WTC11 (cell line): ENCODE measurements at regions not wholly inside any gene's neighbourhood (a gene's known extent, or its start where the extent isn't known, plus 50 kb on each side); places are given as distances from the start of the nearest gene placed in this dataset.
A peak's percentile ranks its signal among the peaks of the same experiment; 100 is the strongest.

Source experiments
- ATAC-seq: fragments of 200-7000 bp; cut with Tn5 transposase; 2 replicates; pipeline ENCODE4 v1.10.0; 2021; ENCODE audit warnings: mild to moderate bottlenecking, moderate library complexity
- CTCF ChIA-PET: fragments of 300-600 bp; sonication (Branson Sonifier 250); formaldehyde crosslinking; loops from one replicate; lab custom pipeline; 2021; ENCODE audit warnings: antibody characterized with exemption; lab: Charles Lee
- POLR2A ChIA-PET: fragments of 350-600 bp; sonication (Branson Sonifier 250); formaldehyde crosslinking; loops from one replicate; lab custom pipeline; 2021; ENCODE audit warnings: antibody characterized with exemption; lab: Charles Lee
- DNase-seq: peaks from one replicate; pipeline ENCODE4 v3.0.0; 2021; ENCODE audit warnings: low spot score
- H3K27ac Mint-ChIP-seq: 2 replicates; pipeline ENCODE4 v1.8.0; 2021; ENCODE audit warnings: mixed read lengths
- H3K27me3 Mint-ChIP-seq: 2 replicates; pipeline ENCODE4 v1.8.0; 2021; ENCODE audit warnings: low read depth, mild to moderate bottlenecking, moderate library complexity, mixed read lengths
- H3K36me3 Mint-ChIP-seq: 2 replicates; pipeline ENCODE4 v1.8.0; 2021; ENCODE audit warnings: mixed read lengths
- H3K4me1 Mint-ChIP-seq: 2 replicates; pipeline ENCODE4 v1.8.0; 2022; ENCODE audit warnings: mixed read lengths
- H3K4me3 Mint-ChIP-seq: 2 replicates; pipeline ENCODE4 v1.8.0; 2021; ENCODE audit warnings: mild to moderate bottlenecking, moderate library complexity, mixed read lengths
- H3K9me3 Mint-ChIP-seq: 2 replicates; pipeline ENCODE4 v1.8.0; 2021; ENCODE audit warnings: mixed read lengths
- ATF1 ChIP-seq: sonication (generic); formaldehyde crosslinking; IDR thresholded peaks from 2 replicates; pipeline ENCODE4 v1.8.1; 2023; ENCODE audit warnings: mild to moderate bottlenecking, moderate library complexity, missing genetic modification reagents
- EMX1 ChIP-seq: fragments of 250-450 bp; sonication (Bioruptor Pico); IDR thresholded peaks from 2 replicates; pipeline ENCODE4 v1.8.0; 2021; ENCODE audit warnings: mild to moderate bottlenecking
- FOXJ3 ChIP-seq: sonication (generic); formaldehyde crosslinking; IDR thresholded peaks from 2 replicates; pipeline ENCODE4 v1.9.0; 2021; ENCODE audit warnings: missing genetic modification reagents, mild to moderate bottlenecking, borderline replicate concordance
- FOXK1 ChIP-seq: sonication (generic); formaldehyde crosslinking; IDR thresholded peaks from 2 replicates; pipeline ENCODE4 v1.8.0; 2022; ENCODE audit warnings: mild to moderate bottlenecking, moderate library complexity, missing genetic modification reagents
- FOXP1 ChIP-seq: sonication (generic); formaldehyde crosslinking; IDR thresholded peaks from 2 replicates; pipeline ENCODE4 v1.8.0; 2022; ENCODE audit warnings: missing genetic modification reagents, mild to moderate bottlenecking, moderate library complexity, borderline replicate concordance
- GRHL2 ChIP-seq: fragments of 250-450 bp; sonication (Bioruptor Pico); IDR thresholded peaks from 2 replicates; pipeline ENCODE4 v1.8.0; 2022; ENCODE audit warnings: mild to moderate bottlenecking, moderate library complexity; ENCODE audit not compliant: insufficient replicate concordance, severe bottlenecking
- JAZF1 ChIP-seq: fragments of 250-450 bp; sonication (Bioruptor Pico); IDR thresholded peaks from 2 replicates; pipeline ENCODE4 v1.9.0; 2021; ENCODE audit warnings: moderate library complexity, mild to moderate bottlenecking, inconsistent platforms
- NR1H2 ChIP-seq: sonication (generic); formaldehyde crosslinking; IDR thresholded peaks from 2 replicates; pipeline ENCODE4 v1.9.0; 2021; ENCODE audit warnings: mild to moderate bottlenecking, moderate library complexity, missing genetic modification reagents
- OVOL2 ChIP-seq: fragments of 250-450 bp; sonication (Bioruptor Pico); IDR thresholded peaks from 2 replicates; pipeline ENCODE4 v1.9.0; 2021; ENCODE audit warnings: mild to moderate bottlenecking, borderline replicate concordance
- RORB ChIP-seq: fragments of 250-450 bp; sonication (Bioruptor Pico); IDR thresholded peaks from 2 replicates; pipeline ENCODE4 v1.9.0; 2021; ENCODE audit warnings: mild to moderate bottlenecking
- TP53 ChIP-seq: sonication (generic); formaldehyde crosslinking; IDR thresholded peaks from 2 replicates; pipeline ENCODE4 v1.8.1; 2023; ENCODE audit warnings: mild to moderate bottlenecking, missing genetic modification reagents
- ZBTB21 ChIP-seq: sonication (generic); formaldehyde crosslinking; IDR thresholded peaks from 2 replicates; pipeline ENCODE4 v1.8.1; 2023; ENCODE audit warnings: mild to moderate bottlenecking, missing genetic modification reagents, borderline replicate concordance
- ZNF219 ChIP-seq: sonication (generic); formaldehyde crosslinking; IDR thresholded peaks from 2 replicates; pipeline ENCODE4 v1.8.0; 2023; ENCODE audit warnings: missing genetic modification reagents, mild to moderate bottlenecking, borderline replicate concordance
- ZNF232 ChIP-seq: sonication (generic); formaldehyde crosslinking; IDR thresholded peaks from 2 replicates; pipeline ENCODE4 v1.8.0; 2022; ENCODE audit warnings: mild to moderate bottlenecking, missing genetic modification reagents
- ZNF317 ChIP-seq: sonication (generic); formaldehyde crosslinking; IDR thresholded peaks from 2 replicates; pipeline ENCODE4 v1.8.1; 2023; ENCODE audit warnings: low read depth, mild to moderate bottlenecking, moderate library complexity, missing genetic modification reagents, borderline replicate concordance
- TF ChIP-seq, protein P1 (sequence below): sonication (generic); formaldehyde crosslinking; IDR thresholded peaks from 2 replicates; pipeline ENCODE4 v1.8.1; 2023; ENCODE audit warnings: mild to moderate bottlenecking, missing genetic modification reagents, moderate library complexity
- TF ChIP-seq, protein P2 (sequence below): fragments of 250-450 bp; sonication (Bioruptor Pico); IDR thresholded peaks from 2 replicates; pipeline ENCODE4 v1.9.0; 2021; ENCODE audit warnings: mild to moderate bottlenecking
- TF ChIP-seq, protein P3 (sequence below): sonication (generic); formaldehyde crosslinking; conservative IDR thresholded peaks from 2 replicates; pipeline ENCODE4 v1.8.1; 2023; ENCODE audit warnings: mild to moderate bottlenecking, low read depth, missing genetic modification reagents, moderate library complexity

DNA sequence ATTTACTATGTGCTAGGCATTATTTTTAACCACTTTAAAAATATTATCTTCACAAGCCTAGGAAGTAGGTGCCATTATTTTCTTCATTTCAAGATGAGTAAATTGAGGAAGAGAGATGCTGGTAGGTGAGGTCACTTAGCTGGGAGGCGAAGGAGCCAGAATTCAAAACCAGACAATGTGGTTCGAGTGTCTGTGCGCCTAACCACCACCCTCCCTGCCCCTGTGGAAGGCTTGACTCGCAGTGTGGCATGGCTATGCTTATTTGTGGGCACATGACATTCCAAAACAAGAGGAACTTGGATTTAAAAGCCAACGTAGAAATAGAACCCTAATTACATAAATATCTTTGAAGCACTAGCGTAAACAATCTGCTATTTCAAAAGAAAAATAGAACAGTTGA, 226.6 kb upstream of the PITX2 start (continued):
- TF ChIP-seq FOXJ3 (CRISPR knock-in tag): no peak
- TF ChIP-seq, all 79 proteins: peak for 0

DNA sequence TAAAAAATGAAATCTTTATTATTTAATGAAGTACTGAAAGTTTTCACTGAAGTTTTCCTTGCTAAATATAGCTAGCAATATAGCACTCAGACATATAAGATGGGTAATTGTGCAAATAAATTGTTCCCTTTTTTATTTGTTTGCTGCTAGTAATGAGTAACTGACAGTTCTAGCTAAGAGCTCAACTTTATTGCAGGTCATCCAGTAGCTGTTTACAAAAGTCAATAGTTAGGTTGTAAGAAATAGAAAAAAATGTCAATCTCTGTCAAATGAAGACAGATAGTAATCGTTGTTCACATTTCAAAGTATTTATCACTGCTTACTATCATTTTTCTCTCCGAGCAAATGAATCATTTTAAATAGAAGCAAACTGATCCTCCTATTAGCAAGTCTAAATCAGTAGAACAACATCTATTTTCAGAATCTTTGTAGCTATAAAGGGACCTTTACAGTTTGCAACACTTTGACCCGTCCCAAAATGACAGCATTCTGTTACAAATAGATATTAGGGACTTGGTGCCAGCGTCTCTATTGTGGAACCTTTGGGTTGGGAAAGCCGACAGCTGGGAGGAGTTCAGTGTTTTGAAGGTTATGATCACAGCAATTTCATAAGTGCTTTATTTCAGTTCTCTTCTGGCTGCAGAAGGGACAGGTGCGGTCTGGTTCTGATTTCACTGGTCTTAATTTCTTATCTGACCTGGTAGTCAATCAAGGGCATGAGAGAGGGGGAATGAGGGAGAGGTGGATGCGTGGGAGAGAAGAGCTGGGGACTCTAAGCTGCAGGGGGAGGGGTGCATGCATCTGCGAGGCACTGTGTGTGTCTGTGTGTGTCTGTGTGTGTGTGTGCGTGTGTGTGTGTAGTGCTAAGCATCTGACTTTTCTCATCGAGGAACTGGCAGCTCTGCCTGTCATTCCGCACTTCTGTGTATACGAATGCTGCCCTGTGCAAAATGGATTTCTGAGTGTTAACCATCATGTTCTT, 227.9 kb upstream of the PITX2 start:
- Mint-ChIP-seq H3K9me3 (no peaks in the 10 kb centered on the region), H3K36me3 (no peaks in the 10 kb centered on the region), H3K4me1 (no peaks in the 10 kb centered on the region), H3K27ac (no peak overlapping the region), H3K27me3 (peaks cover 6% of the 10 kb centered on the region; the same call in 1 of the 2 replicates), H3K4me3 (no peak overlapping the region)
- DNase-seq (peak; percentile 11), ATAC-seq (no peak; the same call in 1 of the 2 replicates)
- ChIA-PET CTCF (no interaction called here), POLR2A (no interaction called here)
- TF ChIP-seq ZBTB21 (no peak), RORB (CRISPR knock-in tag) (no peak), ZNF219 (CRISPR knock-in tag) (no peak), ZNF317 (CRISPR knock-in tag) (no peak)

DNA sequence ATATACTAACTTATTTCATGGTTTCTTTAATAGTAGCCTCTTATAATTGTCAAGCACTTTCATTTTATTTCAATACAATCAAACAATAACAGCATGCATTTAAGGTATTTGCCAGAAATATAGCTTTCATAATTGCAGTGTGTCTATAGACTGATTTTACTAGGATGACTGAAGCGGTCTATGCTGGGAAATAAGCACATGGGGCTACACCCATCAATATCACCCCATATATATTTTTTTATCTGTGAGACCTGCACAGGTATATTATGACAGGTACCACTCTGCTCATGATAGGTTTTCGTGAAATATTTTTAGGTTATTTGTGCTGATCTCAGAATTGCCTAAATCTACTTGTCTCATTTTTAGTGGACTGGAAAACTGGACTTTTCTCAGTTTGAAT, 229.1 kb upstream of the PITX2 start:
- POLR2A ChIA-PET: no interaction called here
- TF ChIP-seq ATF1 (CRISPR knock-in tag) (no peak), EMX1 (CRISPR knock-in tag) (no peak), TP53 (no peak), JAZF1 (CRISPR knock-in tag) (no peak), RORB (CRISPR knock-in tag) (no peak), NR1H2 (CRISPR knock-in tag) (no peak), FOXP1 (CRISPR knock-in tag) (no peak), ZNF232 (CRISPR knock-in tag) (no peak)
- TF ChIP-seq, protein P1, sequence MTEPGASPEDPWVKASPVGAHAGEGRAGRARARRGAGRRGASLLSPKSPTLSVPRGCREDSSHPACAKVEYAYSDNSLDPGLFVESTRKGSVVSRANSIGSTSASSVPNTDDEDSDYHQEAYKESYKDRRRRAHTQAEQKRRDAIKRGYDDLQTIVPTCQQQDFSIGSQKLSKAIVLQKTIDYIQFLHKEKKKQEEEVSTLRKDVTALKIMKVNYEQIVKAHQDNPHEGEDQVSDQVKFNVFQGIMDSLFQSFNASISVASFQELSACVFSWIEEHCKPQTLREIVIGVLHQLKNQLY (CRISPR knock-in tag): no peak
- TF ChIP-seq, protein P2, sequence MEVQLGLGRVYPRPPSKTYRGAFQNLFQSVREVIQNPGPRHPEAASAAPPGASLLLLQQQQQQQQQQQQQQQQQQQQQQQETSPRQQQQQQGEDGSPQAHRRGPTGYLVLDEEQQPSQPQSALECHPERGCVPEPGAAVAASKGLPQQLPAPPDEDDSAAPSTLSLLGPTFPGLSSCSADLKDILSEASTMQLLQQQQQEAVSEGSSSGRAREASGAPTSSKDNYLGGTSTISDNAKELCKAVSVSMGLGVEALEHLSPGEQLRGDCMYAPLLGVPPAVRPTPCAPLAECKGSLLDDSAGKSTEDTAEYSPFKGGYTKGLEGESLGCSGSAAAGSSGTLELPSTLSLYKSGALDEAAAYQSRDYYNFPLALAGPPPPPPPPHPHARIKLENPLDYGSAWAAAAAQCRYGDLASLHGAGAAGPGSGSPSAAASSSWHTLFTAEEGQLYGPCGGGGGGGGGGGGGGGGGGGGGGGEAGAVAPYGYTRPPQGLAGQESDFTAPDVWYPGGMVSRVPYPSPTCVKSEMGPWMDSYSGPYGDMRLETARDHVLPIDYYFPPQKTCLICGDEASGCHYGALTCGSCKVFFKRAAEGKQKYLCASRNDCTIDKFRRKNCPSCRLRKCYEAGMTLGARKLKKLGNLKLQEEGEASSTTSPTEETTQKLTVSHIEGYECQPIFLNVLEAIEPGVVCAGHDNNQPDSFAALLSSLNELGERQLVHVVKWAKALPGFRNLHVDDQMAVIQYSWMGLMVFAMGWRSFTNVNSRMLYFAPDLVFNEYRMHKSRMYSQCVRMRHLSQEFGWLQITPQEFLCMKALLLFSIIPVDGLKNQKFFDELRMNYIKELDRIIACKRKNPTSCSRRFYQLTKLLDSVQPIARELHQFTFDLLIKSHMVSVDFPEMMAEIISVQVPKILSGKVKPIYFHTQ (CRISPR knock-in tag): no peak
- H3K27me3 Mint-ChIP-seq: peaks cover 6% of the 10 kb centered on the region; the same call in 1 of the 2 replicates
- no peak overlapping the region for H3K27ac Mint-ChIP-seq
- H3K4me1 Mint-ChIP-seq: 0 out of 2 replicates have a peak, but pooled peaks cover 3% of the 10 kb centered on the region
- no peak for ATAC-seq
- CTCF ChIA-PET: no interaction called here
- H3K9me3 Mint-ChIP-seq: no peaks in the 10 kb centered on the region
- no peak for DNase-seq
- no peak overlapping the region for H3K4me3 Mint-ChIP-seq
- H3K36me3 Mint-ChIP-seq: no peaks in the 10 kb centered on the region

DNA sequence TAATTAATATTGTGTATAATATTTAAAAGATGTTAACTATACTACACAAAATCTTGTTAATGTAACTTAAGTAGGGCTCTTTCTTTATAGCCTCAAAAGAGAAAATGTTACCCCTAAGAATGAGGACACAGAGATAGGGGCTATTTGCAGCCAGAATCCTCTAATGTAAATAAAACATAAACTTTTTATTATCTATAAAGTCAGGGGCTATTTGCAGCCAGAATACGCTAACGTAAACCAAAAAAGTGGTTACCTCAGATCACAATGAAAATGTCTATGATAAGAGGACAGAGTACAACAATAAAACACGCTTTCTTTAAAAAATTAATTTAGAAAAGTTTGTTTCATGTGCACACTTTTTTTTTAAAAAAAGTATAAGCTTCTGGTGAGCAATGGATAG, 229.9 kb upstream of the PITX2 start:
- H3K4me3 Mint-ChIP-seq: no peak overlapping the region
- ChIA-PET POLR2A (no interaction called here), CTCF (interaction anchor here (0.5 kb wide), 1 partner anchor 11 kb away, joined by 3 read pairs; no protein-coding TSS in a partner anchor)

More for the DNA sequence above, 229.9 kb upstream of the PITX2 start:
- Mint-ChIP-seq H3K36me3 (no peaks in the 10 kb centered on the region), H3K4me1 (0 out of 2 replicates have a peak, but pooled peaks cover 3% of the 10 kb centered on the region), H3K27me3 (peaks cover 6% of the 10 kb centered on the region; the same call in 1 of the 2 replicates), H3K9me3 (no peaks in the 10 kb centered on the region), H3K27ac (no peak overlapping the region)
- TF ChIP-seq FOXJ3 (CRISPR knock-in tag): no peak
- no peak for TF ChIP-seq GRHL2 (CRISPR knock-in tag)
- TF ChIP-seq OVOL2 (CRISPR knock-in tag): no peak
- TF ChIP-seq ATF1 (CRISPR knock-in tag): no peak
- no peak for TF ChIP-seq FOXK1 (CRISPR knock-in tag)
- TF ChIP-seq, protein P3, sequence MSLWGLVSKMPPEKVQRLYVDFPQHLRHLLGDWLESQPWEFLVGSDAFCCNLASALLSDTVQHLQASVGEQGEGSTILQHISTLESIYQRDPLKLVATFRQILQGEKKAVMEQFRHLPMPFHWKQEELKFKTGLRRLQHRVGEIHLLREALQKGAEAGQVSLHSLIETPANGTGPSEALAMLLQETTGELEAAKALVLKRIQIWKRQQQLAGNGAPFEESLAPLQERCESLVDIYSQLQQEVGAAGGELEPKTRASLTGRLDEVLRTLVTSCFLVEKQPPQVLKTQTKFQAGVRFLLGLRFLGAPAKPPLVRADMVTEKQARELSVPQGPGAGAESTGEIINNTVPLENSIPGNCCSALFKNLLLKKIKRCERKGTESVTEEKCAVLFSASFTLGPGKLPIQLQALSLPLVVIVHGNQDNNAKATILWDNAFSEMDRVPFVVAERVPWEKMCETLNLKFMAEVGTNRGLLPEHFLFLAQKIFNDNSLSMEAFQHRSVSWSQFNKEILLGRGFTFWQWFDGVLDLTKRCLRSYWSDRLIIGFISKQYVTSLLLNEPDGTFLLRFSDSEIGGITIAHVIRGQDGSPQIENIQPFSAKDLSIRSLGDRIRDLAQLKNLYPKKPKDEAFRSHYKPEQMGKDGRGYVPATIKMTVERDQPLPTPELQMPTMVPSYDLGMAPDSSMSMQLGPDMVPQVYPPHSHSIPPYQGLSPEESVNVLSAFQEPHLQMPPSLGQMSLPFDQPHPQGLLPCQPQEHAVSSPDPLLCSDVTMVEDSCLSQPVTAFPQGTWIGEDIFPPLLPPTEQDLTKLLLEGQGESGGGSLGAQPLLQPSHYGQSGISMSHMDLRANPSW (CRISPR knock-in tag): no peak
- ATAC-seq (no peak), DNase-seq (no peak)
